OCI-LY3 (cell line): ENCODE measurements at regions not wholly inside any gene's neighbourhood (a gene's known extent, or its start where the extent isn't known, plus 50 kb on each side); places are given as distances from the start of the nearest gene placed in this dataset.

ENCODE experiments used
- H2AFZ ChIP-seq: fragments of 200-600, 300-600 bp; shearing (Covaris generic); 2 replicates; pipeline ENCODE4 v1.6.0; 2014; ENCODE audit warnings: antibody characterized with exemption, low read depth, low read length
- H3K27ac ChIP-seq: fragments of 200-600, 300-600 bp; sonication (generic); 2 replicates; pipeline ENCODE4 v1.5.1; 2014; ENCODE audit warnings: mild to moderate bottlenecking, low read length, moderate library complexity, mixed read lengths
- H3K27me3 ChIP-seq: fragments of 200-600, 300-600 bp; sonication (generic); 2 replicates; pipeline ENCODE4 v1.6.1; 2014; ENCODE audit warnings: low read depth, low read length, mixed read lengths
- H3K36me3 ChIP-seq: fragments of 200-600, 300-600 bp; sonication (generic); replicated peaks from 2 replicates; pipeline ENCODE3; 2014; ENCODE audit warnings: low read depth, low read length, mixed read lengths
- H3K4me1 ChIP-seq: fragments of 300-600, 200-600 bp; sonication (generic); 2 replicates; pipeline ENCODE4 v1.6.1; 2014; ENCODE audit warnings: low read length, mixed read lengths
- H3K4me2 ChIP-seq: fragments of 200-600, 300-600 bp; sonication (generic); 2 replicates; pipeline ENCODE4 v1.6.1; 2014; ENCODE audit warnings: low read length, mixed read lengths
- H3K4me3 ChIP-seq: fragments of 300-600, 200-600 bp; sonication (generic); 2 replicates; pipeline ENCODE4 v1.5.1; 2014; ENCODE audit warnings: antibody characterized with exemption, mild to moderate bottlenecking, low read length, moderate library complexity
- H3K79me2 ChIP-seq: fragments of 300-600, 200-600 bp; shearing (Covaris generic); 2 replicates; pipeline ENCODE4 v1.6.1; 2014; ENCODE audit warnings: mild to moderate bottlenecking, low read length, mixed read lengths
- H3K9ac ChIP-seq: fragments of 300-600, 200-600 bp; shearing (Covaris generic); 2 replicates; pipeline ENCODE4 v1.6.0; 2014; ENCODE audit warnings: mild to moderate bottlenecking, low read length, moderate library complexity
- H3K9me3 ChIP-seq: fragments of 200-600, 300-600 bp; shearing (Covaris generic); 2 replicates; pipeline ENCODE4 v1.6.1; 2014; ENCODE audit warnings: low read length, mixed read lengths; ENCODE audit not compliant: insufficient read depth
- H4K20me1 ChIP-seq: fragments of 200-600, 300-600 bp; sonication (generic); 2 replicates; pipeline ENCODE4 v1.6.1; 2016; ENCODE audit warnings: low read length, mixed read lengths; ENCODE audit not compliant: insufficient read depth
- CTCF ChIP-seq: fragments of 200-600, 300-600 bp; sonication (generic); IDR thresholded peaks from 2 replicates; pipeline ENCODE4 v1.5.1; 2014; ENCODE audit warnings: antibody characterized with exemption, low read length, low read depth
- EZH2phosphoT487 ChIP-seq: fragments of 200-600 bp; shearing (Covaris generic); IDR thresholded peaks from 2 replicates; pipeline ENCODE4 v1.6.1; 2018; ENCODE audit warnings: antibody characterized with exemption, mixed run types, low read depth

- Histone ChIP-seq H3K27me3 (no peaks in the 10 kb centered on the region), H3K4me1 (peaks cover 12% of the 10 kb centered on the region), H3K9ac (no peak overlapping the region), H3K27ac (no peak overlapping the region), H3K79me2 (no peaks in the 10 kb centered on the region), H3K4me3 (no peak overlapping the region), H4K20me1 (no peaks in the 10 kb centered on the region), H3K36me3 (no peaks in the 10 kb centered on the region), H3K9me3 (no peaks in the 10 kb centered on the region), H3K4me2 (no peak overlapping the region), H2AFZ (no peak overlapping the region)
- no peak for TF ChIP-seq CTCF
- TF ChIP-seq EZH2phosphoT487, result no peak
These were observed 482.0 kb upstream of the CHST9 start for GRCh38 chr18:27667064-27667463.

DNA sequence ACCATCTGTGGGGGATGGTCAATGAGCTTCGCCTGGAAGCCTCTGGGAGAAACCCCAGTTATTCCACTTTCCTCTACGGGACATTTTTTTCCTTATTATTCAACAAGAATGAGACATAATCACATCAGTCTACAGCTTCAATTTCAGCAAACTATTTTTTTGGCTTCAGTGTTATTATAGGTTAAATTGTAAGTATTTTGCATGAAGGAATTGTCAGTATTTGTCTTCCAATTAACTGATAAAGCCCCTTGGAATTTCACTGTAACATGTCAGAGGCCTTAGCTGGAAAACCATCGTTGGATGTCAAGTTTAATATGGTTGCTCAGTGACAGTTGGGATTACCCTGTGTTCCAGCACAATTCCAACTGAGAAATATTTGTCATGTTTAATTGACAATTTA lies 480.9 kb upstream of the CHST9 start:
- Histone ChIP-seq H3K79me2 (no peaks in the 10 kb centered on the region), H4K20me1 (no peaks in the 10 kb centered on the region), H3K4me1 (peaks cover 23% of the 10 kb centered on the region), H3K9me3 (no peaks in the 10 kb centered on the region), H3K36me3 (no peaks in the 10 kb centered on the region), H3K27me3 (no peaks in the 10 kb centered on the region), H3K4me3 (no peak overlapping the region), H3K4me2 (no peak overlapping the region), H2AFZ (no peak overlapping the region), H3K9ac (no peak overlapping the region), H3K27ac (no peak overlapping the region)
- TF ChIP-seq EZH2phosphoT487, result no peak
- no peak for TF ChIP-seq CTCF

DNA sequence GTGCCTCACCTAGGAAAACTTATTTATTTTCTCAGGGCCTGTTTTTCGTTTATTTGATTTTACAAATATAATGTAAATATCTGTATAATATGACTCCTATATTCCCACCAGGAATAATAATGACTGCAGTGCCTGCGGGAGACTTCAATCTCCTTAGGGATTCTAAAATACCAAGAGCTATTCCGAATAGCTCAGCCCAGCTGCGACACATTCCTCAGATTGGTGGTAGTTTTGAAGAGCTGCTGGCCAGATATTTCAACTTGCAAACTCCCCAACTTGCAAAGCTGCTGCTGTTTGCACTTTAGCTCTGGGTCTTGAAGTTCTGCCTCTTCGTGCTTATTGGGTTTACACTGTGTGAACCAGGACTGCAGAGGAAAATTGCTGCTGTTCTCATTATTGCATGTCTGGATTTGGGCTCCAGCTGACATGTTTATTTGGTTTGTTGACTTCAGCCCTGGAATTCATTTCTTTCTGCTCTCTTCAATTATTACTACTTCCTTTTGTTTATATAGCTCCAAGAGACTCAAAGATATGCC lies 480.2 kb upstream of the CHST9 start:
- no peaks in the 10 kb centered on the region for H3K9me3 ChIP-seq
- H3K9ac ChIP-seq, result no peak overlapping the region
- H3K27ac ChIP-seq, result no peak overlapping the region
- peaks cover 29% of the 10 kb centered on the region for H3K4me1 ChIP-seq
- H3K27me3 ChIP-seq, result no peaks in the 10 kb centered on the region
- TF ChIP-seq EZH2phosphoT487, result no peak
- TF ChIP-seq CTCF, result no peak
- no peak overlapping the region for H2AFZ ChIP-seq
- no peaks in the 10 kb centered on the region for H3K36me3 ChIP-seq
- no peak overlapping the region for H3K4me2 ChIP-seq
- no peaks in the 10 kb centered on the region for H4K20me1 ChIP-seq
- H3K4me3 ChIP-seq, result no peak overlapping the region
- no peaks in the 10 kb centered on the region for H3K79me2 ChIP-seq

- H3K79me2 ChIP-seq, result no peaks in the 10 kb centered on the region
- no peak overlapping the region for H3K9ac ChIP-seq
- H3K27ac ChIP-seq, result no peak overlapping the region
- no peaks in the 10 kb centered on the region for H3K9me3 ChIP-seq
- peaks cover 27% of the 10 kb centered on the region for H3K4me1 ChIP-seq
- no peak overlapping the region for H2AFZ ChIP-seq
- no peaks in the 10 kb centered on the region for H3K27me3 ChIP-seq
- no peak overlapping the region for H3K4me2 ChIP-seq
- no peak overlapping the region for H3K4me3 ChIP-seq
- H4K20me1 ChIP-seq, result no peaks in the 10 kb centered on the region
- no peak for TF ChIP-seq EZH2phosphoT487
- TF ChIP-seq CTCF, result no peak
- no peaks in the 10 kb centered on the region for H3K36me3 ChIP-seq
These were observed 477.8 kb upstream of the CHST9 start for GRCh38 chr18:27662949-27663348.
